GM21360 (cell line): ENCODE measurements at regions not wholly inside any gene's neighbourhood (a gene's known extent, or its start where the extent isn't known, plus 50 kb on each side); places are given as distances from the start of the nearest gene placed in this dataset.
"Not testable (repeated sequence)": the region's sequence is repeated elsewhere in the genome, so short reads cannot be mapped to it uniquely, and the experiment has no call there.

Experiments used
- ATAC-seq: cut with Tn5 transposase; IDR thresholded peaks from one replicate; pipeline ENCODE4 v1.9.1; 2021; ENCODE audit warnings: mild to moderate bottlenecking, moderate library complexity; ENCODE audit not compliant: unreplicated experiment

- no peak for ATAC-seq
Observed at GRCh38 chr3:132084982-132085381, 50.2 kb upstream of the CPNE4 start.

GRCh38 chr3:132087356-132087755 is 52.5 kb upstream of the CPNE4 start:
- ATAC-seq = no peak

GRCh38 chr3:132088291-132088690 is 53.5 kb upstream of the CPNE4 start:
- ATAC-seq = no peak

DNA sequence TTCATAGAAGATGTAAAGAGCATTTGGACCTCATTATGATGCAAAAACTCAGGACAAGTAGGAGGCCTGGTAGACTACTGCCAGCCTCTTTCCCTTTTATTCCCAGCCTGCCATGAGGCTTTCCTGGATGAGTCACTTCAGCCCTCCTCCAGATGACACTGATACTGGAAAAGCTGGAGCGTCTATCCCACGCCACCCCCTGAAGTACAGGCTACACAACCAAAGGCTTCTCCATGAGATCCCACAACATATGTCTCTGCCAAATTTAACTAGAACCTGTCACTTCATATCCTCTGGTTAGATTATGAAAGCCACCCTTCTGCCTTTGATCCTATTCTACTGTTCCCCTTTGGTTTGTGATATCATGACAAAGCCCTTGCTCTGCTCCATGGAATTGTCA is 56.1 kb upstream of the CPNE4 start:
- no peak for ATAC-seq

GRCh38 chr3:132116601-132117000 is 81.8 kb upstream of the CPNE4 start:
- no peak for ATAC-seq

DNA sequence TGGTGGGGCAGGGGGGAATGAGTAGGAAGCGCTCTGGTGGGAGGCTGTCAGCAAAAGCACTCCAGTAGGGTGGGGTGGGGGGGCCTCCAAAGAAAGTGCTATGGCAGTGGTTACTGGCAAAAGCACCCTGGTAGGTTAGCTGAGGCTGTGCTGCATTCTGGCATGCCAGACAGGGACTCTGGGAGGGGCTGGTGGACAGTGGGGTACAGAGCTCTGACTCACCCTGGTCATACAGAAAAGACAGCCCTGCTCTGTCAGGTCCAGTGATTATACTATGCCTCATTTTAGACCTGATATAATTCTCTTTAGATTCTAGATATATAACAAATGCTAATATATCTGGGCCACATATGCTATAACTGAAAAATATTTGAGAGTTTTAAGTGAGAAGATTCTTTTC is 82.8 kb upstream of the CPNE4 start:
- no peak for ATAC-seq

DNA sequence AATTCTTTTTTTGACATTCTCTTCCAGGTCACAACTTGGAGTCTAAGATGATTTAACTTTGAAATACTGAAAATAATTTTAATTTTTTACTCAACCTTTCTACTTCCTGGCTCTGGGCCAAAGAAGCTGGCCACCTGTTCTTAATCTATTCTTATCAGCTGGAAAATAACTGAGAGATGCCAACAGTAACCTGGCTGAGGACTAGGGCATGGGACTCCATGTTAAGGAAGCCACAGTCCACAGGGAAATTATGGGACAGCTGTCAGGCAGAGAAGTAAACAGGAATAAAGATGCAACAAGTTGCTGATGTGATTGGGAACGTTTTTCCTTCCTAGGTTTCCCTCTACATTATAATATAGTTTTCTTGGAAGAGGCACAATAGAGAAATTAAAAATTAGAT is 84.7 kb upstream of the CPNE4 start:
- no peak for ATAC-seq

DNA sequence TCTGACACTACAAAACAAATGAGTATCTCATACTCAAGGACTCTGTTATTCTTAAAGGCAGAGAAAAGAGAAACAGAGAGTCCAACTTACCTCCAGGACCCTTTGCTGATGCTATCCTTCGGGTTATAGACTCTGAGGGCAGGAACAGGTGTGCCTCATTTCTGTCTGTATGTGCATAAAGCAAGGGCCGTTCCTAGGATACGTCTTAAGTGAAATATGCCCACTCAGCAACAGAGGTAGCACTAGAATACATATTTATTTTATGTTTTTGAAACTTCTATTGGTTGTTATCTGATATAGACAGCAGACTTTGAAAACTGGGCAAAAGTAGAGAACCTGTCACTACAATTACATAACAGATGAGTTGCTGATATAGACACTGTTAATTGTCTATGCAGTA is 89.3 kb upstream of the CPNE4 start:
- ATAC-seq = no peak

DNA sequence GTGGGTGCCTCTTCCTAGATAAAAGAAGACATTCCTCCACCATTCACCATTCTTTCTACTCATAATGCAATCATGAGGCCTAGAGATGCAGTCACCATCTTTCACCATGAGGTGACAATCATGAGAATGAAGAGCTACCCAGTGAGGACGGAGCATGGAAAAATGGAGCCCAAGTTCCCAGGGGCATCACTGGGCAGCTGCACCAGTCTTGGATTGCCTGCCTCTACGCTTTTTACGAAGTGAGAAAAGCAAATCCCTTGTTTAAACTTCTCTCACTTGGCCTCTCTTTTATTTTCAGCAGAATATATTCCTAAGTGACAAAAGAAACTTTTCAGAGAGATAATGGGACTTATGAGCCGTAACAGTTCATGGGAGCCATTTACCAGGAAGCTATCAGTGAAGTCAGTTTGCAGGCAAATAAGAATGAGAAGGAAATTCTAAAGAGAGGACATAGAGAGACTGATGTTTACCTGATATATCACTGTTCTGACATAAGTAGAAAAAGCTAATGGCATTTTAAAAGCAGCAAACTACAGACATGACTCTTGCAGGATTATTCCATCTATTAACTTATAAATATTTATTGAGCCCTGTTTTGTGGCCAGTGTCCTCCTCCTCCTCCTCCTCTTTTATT is 90.0 kb upstream of the CPNE4 start:
- no peak for ATAC-seq

DNA sequence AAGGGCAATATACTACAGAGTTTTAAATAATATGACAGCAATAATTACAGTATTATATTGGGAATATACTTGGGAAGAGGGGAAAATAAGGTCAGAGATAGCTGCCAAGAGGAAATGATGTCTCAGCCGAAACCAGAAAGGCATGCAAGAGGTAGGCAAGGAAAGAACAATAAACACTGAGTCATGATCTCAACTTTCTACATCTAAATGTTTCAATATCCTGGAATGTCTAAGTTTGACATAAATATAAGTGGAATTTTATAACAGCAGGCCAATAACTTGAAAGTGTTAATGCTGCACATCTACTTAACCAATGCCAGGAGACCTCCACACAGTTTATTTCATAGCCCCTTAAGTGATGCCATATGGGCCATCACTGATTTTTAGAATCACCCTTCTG is 99.8 kb upstream of the CPNE4 start:
- ATAC-seq = no peak

DNA sequence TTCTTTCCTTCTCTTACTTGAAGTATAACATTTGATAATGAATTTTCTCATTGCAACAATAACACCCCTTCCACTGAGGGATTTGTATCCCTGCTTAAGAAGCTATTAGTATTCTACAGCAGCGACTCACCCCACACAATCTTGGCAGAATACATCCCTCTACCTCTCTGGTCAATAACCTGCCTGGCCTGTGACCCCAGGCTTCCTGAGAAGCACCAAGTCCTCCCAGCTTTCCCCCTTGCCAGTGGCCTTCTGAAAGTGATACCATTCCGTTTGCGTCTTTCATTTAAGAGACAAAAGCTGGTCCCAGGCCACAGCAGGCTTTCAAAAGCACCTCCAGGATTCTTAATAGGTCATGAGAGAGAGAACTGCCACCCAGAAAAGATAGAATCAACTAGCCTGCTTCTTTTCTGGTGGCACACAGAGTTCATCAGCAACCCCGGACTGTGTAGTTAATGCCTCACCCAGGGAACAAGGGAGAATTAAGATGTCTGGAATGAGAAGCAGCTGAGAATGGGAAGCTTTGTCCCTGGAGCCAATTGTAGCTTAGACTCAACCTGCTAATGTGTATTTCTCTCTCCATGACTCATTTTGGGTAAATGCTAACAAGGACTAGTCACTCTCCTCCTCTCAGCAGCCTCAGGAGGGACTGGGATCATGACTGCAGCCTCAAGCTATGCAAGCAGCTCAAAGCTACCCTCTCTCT is 101.0 kb upstream of the CPNE4 start:
- no peak for ATAC-seq

DNA sequence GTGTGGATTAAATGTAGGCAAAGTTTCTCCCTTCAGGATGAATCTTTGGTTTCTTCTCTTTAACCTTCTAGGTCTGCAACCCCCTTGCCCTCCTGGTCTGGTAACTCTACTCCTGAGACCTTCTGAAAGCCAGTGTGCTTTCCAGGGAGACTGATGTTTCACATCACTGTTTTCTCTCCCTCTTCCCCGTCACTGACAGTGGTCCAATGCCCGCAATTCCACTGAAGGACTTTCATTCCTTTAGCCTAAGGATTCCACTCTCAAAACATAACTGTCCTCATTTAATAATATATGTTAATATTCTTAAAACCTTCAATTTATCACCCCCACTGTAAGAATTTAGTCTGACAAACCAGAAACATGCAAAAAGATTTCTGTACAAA is 101.5 kb upstream of the CPNE4 start:
- ATAC-seq = no peak

GRCh38 chr3:132136902-132137301 is 102.1 kb upstream of the CPNE4 start:
- not testable (repeated sequence) for ATAC-seq

GRCh38 chr3:132145833-132146232 is 111.0 kb upstream of the CPNE4 start:
- ATAC-seq = no peak

DNA sequence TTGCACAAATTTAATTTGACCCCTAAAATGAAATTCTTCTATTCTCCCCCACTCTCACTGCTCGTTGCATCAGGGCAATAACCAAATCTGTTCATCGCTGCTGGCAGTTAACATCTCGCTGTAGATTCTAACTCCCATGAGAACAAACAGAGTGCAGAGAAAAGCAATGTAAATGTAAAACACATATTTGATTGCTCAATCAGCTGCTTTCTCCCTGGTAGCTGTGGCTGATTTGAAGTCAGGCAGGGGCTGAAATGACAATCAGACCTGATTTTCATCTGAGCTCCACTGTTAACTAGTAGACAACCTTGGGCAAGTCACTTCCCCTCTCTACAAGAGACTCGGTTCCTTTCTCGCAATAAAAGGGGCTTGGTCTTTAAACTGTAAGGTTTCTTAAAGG is 119.8 kb upstream of the CPNE4 start:
- no peak for ATAC-seq

DNA sequence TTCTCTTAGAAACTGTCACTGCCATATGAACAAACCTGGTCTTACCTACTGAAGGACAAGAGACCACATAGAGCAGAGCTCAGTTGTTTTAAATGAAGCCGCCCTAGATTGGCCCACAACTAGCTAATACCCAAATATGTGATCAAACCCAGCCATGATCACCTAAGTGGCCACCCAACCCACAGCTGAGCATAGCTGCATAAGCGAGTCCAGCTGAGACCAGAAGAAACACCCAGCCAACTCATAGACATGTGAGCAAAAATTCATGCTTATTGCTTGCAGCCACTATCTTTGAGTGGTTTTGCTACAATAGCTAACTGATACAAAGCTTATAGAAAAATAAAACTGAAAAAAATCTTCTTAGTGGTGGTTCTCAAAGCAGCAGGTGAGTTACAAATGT is 124.3 kb upstream of the CPNE4 start:
- ATAC-seq = no peak

DNA sequence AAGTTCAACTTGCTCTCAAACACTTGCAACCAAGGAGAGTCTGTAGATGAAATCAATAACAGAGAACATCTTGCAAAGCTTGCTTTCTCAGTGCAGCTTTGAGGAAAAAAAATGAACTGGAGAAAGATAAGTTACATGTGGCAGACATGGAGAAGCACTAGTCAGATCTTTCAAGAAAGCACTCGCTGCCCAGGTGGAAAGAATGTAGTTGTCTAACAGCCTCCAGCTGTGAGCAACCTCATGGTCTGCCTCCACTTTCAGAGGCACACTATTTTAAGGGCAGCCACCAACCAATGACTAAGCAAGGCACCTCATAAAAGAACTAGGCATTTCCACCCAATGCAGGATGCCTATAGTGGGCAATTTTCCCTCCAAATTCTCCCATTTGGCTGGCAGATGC is 125.4 kb upstream of the CPNE4 start:
- no peak for ATAC-seq

- no peak for ATAC-seq
Observed at GRCh38 chr3:132161608-132162007, 126.8 kb upstream of the CPNE4 start.

DNA sequence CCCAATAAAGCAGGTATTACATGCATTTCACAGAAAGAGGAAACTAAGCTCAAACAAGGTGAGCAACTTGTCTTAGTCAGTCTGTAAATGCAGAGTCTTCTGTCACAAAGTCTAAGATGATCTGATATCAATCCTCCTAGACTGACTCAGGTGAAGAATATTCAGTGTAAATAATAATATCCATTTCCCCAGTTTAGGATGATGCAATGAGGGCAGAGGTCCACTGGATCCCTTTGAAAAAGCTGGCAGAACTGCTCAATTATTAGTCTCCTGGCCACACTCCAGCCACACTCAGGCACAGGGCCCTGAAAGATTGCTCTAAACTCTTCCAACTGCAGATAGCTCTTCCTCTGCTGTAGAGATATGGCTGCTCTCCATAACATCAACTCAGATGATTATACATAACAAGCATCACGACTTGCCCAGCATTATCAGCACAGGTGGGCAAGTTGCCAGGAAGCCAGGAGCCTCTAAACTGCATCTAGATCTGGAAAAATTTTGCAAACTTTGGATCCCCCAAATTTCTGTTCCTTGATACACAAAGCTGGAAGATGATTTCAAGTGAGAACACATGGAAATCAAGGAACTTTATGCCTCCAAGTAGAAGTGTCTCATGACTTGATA is 129.8 kb upstream of the CPNE4 start:
- no peak for ATAC-seq

DNA sequence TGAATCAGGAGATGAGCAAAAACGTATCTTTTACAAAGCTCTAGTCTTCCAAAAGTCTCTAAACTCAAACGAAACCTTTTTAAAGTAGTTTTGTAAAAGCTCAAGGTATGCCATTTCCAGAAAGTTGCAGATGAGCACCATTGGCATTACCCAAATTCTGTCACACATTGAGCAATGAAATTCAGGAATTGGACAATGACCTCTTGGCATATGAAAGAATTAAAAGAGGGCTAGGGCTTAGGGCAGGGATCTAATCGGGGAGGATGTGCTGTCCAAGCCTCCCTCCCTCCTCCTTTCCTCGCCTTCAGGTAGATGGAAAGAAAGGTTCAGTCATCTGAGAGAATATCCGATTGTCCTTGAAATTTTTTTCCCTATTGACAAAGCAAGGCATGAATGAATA is 133.1 kb upstream of the CPNE4 start:
- no peak for ATAC-seq

- no peak for ATAC-seq
Observed at GRCh38 chr3:132174500-132174899, 139.7 kb upstream of the CPNE4 start.

- ATAC-seq = peak; percentile 74
Observed at GRCh38 chr3:132180337-132180791, 136.8 kb upstream of the ACP3 start.
